ENCODE measurements at regions not wholly inside any gene's neighbourhood (a gene's known extent, or its start where the extent isn't known, plus 50 kb on each side); places are given as distances from the start of the nearest gene placed in this dataset.
A peak's percentile ranks its signal among the peaks of the same experiment; 100 is the strongest.
"Not testable (repeated sequence)": the region's sequence is repeated elsewhere in the genome, so short reads cannot be mapped to it uniquely, and the experiment has no call there.

- no peak for DNase-seq
Measured at GRCh38 chrX:47302396-47302795, 68.0 kb upstream of the ZNF157 start.

- DNase-seq, result not testable (repeated sequence)
Measured at GRCh38 chrX:47306471-47307023, 63.8 kb upstream of the ZNF157 start.

GRCh38 chrX:47311932-47312774 lies 58.2 kb upstream of the ZNF157 start:
- peak; percentile 53 for DNase-seq

- DNase-seq, result peak; percentile 35
Measured at GRCh38 chrX:47313056-47313455, 57.3 kb upstream of the ZNF157 start.

GRCh38 chrX:47316276-47317025 lies 53.9 kb upstream of the ZNF157 start:
- peak; percentile 20 for DNase-seq

Data from tongue (tissue), 1 donor.